ENCODE measurements at regions not wholly inside any gene's neighbourhood (a gene's known extent, or its start where the extent isn't known, plus 50 kb on each side); places are given as distances from the start of the nearest gene placed in this dataset.

DNA sequence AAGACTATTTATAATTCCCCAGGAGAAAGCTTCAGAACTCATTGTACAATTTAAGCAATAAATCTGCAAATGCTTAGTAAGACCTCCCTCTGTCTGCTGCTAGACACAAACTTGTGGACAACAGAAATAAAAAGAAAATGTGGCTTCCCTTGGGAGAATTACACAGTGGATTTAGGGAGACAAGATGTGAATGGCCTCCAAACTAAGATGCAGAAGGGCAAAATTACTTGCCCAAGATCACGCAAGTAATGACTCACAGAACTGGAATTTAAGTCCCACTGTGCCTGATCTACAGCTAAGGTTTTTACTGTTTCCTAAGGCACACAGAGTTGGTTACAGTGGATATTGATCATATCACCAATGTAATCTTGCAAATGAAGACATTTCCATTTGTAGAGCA is 947.0 kb downstream of the NLGN4Y start:
- TF ChIP-seq, protein P1, sequence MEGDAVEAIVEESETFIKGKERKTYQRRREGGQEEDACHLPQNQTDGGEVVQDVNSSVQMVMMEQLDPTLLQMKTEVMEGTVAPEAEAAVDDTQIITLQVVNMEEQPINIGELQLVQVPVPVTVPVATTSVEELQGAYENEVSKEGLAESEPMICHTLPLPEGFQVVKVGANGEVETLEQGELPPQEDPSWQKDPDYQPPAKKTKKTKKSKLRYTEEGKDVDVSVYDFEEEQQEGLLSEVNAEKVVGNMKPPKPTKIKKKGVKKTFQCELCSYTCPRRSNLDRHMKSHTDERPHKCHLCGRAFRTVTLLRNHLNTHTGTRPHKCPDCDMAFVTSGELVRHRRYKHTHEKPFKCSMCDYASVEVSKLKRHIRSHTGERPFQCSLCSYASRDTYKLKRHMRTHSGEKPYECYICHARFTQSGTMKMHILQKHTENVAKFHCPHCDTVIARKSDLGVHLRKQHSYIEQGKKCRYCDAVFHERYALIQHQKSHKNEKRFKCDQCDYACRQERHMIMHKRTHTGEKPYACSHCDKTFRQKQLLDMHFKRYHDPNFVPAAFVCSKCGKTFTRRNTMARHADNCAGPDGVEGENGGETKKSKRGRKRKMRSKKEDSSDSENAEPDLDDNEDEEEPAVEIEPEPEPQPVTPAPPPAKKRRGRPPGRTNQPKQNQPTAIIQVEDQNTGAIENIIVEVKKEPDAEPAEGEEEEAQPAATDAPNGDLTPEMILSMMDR (IDR thresholded peaks at IDR 0.05; ENCODE audit: low read depth, low read length), result no peak
- no peak for TF ChIP-seq EZH2phosphoT487 (IDR thresholded peaks at IDR 0.05; ENCODE audit: low read depth)
